GM12878 (cell line): ENCODE measurements at regions not wholly inside any gene's neighbourhood (a gene's known extent, or its start where the extent isn't known, plus 50 kb on each side); places are given as distances from the start of the nearest gene placed in this dataset.

Experiments
- ATAC-seq: fragments of 200-7000 bp; cut with Tn5 transposase; 3 replicates; pipeline ENCODE4 v1.9.1; 2020; ENCODE audit warnings: mild to moderate bottlenecking, moderate library complexity
- BruUV-seq: library from RNA; stranded (reverse); fragments of 400-500 nt; replicated peaks from 2 replicates; lab custom pipeline; 2021; lab: Mats Ljungman, UMichigan
- CTCF ChIA-PET: fragments of 300-600 bp; sonication (Branson Sonifier 250); formaldehyde crosslinking; extraction: SDS; loops from one replicate; lab custom pipeline; 2021; ENCODE audit warnings: inconsistent platforms; lab: Yijun Ruan, JAX
- POLR2A ChIA-PET: fragments of 350-600 bp; formaldehyde crosslinking; extraction: SDS; loops from one replicate; lab custom pipeline; 2021; ENCODE audit warnings: inconsistent platforms; lab: Charles Lee
- RAD21 ChIA-PET: fragments of 300-600 bp; sonication (Branson Sonifier 250); formaldehyde crosslinking; loops from one replicate; lab custom pipeline; 2023; ENCODE audit warnings: antibody characterized with exemption; ENCODE audit not compliant: unreplicated experiment; lab: Charles Lee
- SMC1A ChIA-PET: fragments of 300-600 bp; sonication (Branson Sonifier 250); formaldehyde crosslinking; loops from one replicate; lab custom pipeline; 2023; ENCODE audit not compliant: unreplicated experiment, uncharacterized antibody; lab: Charles Lee
- DNase-seq: peaks from one replicate; pipeline ENCODE4 v3.0.0-alpha.2; 2011; ENCODE audit warnings: low read depth, low spot score
- FAIRE-seq: peaks from 3 replicates; lab custom pipeline; 2011; peaks lifted over from hg19 to GRCh38; lab: Jason Lieb, UNC
- H2AFZ ChIP-seq: 2 replicates; pipeline ENCODE4 v1.6.0; 2011; ENCODE audit warnings: low read depth, low read length, control low read depth; ENCODE audit not compliant: control insufficient read depth
- H3K27ac ChIP-seq: 2 replicates; pipeline ENCODE4 v1.5.1; 2011; ENCODE audit warnings: control low read depth; ENCODE audit not compliant: control insufficient read depth, insufficient read depth
- H3K27me3 ChIP-seq, 2 experiments: replicated peaks in 1 of 2; 2 replicates each; pipeline versions ENCODE4 v1.6.0 to v1.6.1; 2011; ENCODE audit warnings: low read length in 1 of 2; ENCODE audit not compliant: control insufficient read depth in 2 of 2, insufficient read depth in 2 of 2
- H3K36me3 ChIP-seq, 2 experiments: 2 replicates each; pipeline ENCODE4 v1.5.1; 2011; ENCODE audit warnings: low read length in 1 of 2; ENCODE audit not compliant: control insufficient read depth in 2 of 2, insufficient read depth in 2 of 2
- H3K4me1 ChIP-seq: 2 replicates; pipeline ENCODE4 v1.6.1; 2011; ENCODE audit warnings: mild to moderate bottlenecking, low read length, moderate library complexity, mixed read lengths; ENCODE audit not compliant: control insufficient read depth, insufficient read depth
- H3K4me2 ChIP-seq: 2 replicates; pipeline ENCODE4 v1.6.0; 2011; ENCODE audit warnings: control low read depth; ENCODE audit not compliant: control insufficient read depth, insufficient read depth
- H3K4me3 ChIP-seq: fragments of 200-600 bp; sonication (generic); 2 replicates; pipeline ENCODE4 v1.5.1; 2016
- H3K79me2 ChIP-seq: 2 replicates; pipeline ENCODE4 v1.6.0; 2011; ENCODE audit warnings: low read length; ENCODE audit not compliant: control insufficient read depth, insufficient read depth
- H3K9ac ChIP-seq: 2 replicates; pipeline ENCODE4 v1.8.0; 2011; ENCODE audit warnings: low read length, control low read depth, mixed read lengths; ENCODE audit not compliant: control insufficient read depth, insufficient read depth
- H3K9me3 ChIP-seq: replicated peaks from 3 replicates; pipeline ENCODE4 v1.5.1; 2011; ENCODE audit warnings: mild to moderate bottlenecking, low read length; ENCODE audit not compliant: control insufficient read depth, insufficient read depth
- H4K20me1 ChIP-seq: 2 replicates; pipeline ENCODE4 v1.6.0; 2011; ENCODE audit not compliant: control insufficient read depth, insufficient read depth
- CEBPB ChIP-seq, 2 experiments: fragments of 150-350 bp in 1 of 2; IDR thresholded peaks; 2 replicates each; pipeline ENCODE4 v1.6.1; 2012 to 2014; ENCODE audit warnings: low read depth in 2 of 2, low read length in 2 of 2, borderline replicate concordance in 1 of 2, inconsistent platforms in 1 of 2
- RCOR1 ChIP-seq: conservative IDR thresholded peaks from 2 replicates; pipeline ENCODE4 v1.6.1; 2012; ENCODE audit warnings: low read depth, low read length, improper control_type of control experiment
- TCF12 ChIP-seq: IDR thresholded peaks from 2 replicates; pipeline ENCODE4 v1.6.1; 2011; ENCODE audit warnings: low read depth, mild to moderate bottlenecking, low read length
- ZNF384 ChIP-seq: IDR thresholded peaks from 2 replicates; pipeline ENCODE4 v1.6.1; 2012; ENCODE audit warnings: low read depth, mild to moderate bottlenecking, low read length, improper control_type of control experiment, borderline replicate concordance
- WGBS: methylation state at CpG from one replicate; pipeline ENCODE4 v1.1.6; 2016; ENCODE audit warnings: low lambda C conversion rate; ENCODE audit not compliant: insufficient replicate concordance, insufficient coverage; ENCODE audit errors: missing lambda C conversion rate; 5-methylcytosine and 5-hydroxymethylcytosine counted together
- in situ Hi-C: fragments of 300-500 bp; cut with MboI; formaldehyde crosslinking; loops from 9 replicates; pipeline ENCODE4 v1.14.3; 2018; ENCODE audit warnings: mixed read lengths
- intact Hi-C: fragments of 100-400 bp; cut with micrococcal nuclease; formaldehyde crosslinking; loops from one replicate; pipeline ENCODE4 v1.14.2; 2022; ENCODE audit not compliant: unreplicated experiment

- intact Hi-C loops (loop anchor here (5.0 kb wide), 1 partner anchor 529 kb away; no protein-coding TSS in a partner anchor), in situ Hi-C loops (loop anchor here (10.0 kb wide), 1 partner anchor 707 kb away; no protein-coding TSS in a partner anchor)
- no TSS peak for BruUV-seq
- 59% methylated on average over 38 of the region's 46 CpGs for WGBS
- Histone ChIP-seq H3K9me3 (no peaks in the 10 kb centered on the region), H3K4me3 (no peak overlapping the region), H3K36me3 (no peaks in the 10 kb centered on the region), H3K27me3 (no peaks in the 10 kb centered on the region; a peak in 2 of 4 replicates), H3K27ac (no peak overlapping the region), H4K20me1 (no peaks in the 10 kb centered on the region), H2AFZ (peak overlapping the region; percentile 43), H3K4me1 (no peaks in the 10 kb centered on the region), H3K4me2 (peak overlapping the region; percentile 2; the same call in 1 of the 2 replicates), H3K9ac (no peak overlapping the region), H3K79me2 (no peaks in the 10 kb centered on the region)
- TF ChIP-seq CEBPB (IDR thresholded peaks at IDR 0.05; ENCODE audit: borderline replicate concordance in 1 of 2, low read depth in 2 of 2, low read length in 2 of 2) (no peak), RCOR1 (no peak), ZNF384 (no peak), TCF12 (0 out of 2 replicates have a peak, but pooled peaks have one; percentile 16)
- SMC1A ChIA-PET, result interaction anchor here (0.6 to 1.4 kb wide), 2 partner anchors 263 to 713 kb away, joined by 3 to 8 read pairs; no protein-coding TSS in a partner anchor
- peak; percentile 77 for ATAC-seq
- RAD21 ChIA-PET, result interaction anchor here (0.8 to 1.6 kb wide), 2 partner anchors 257 to 713 kb away, joined by 3 to 6 read pairs; no protein-coding TSS in a partner anchor
- no peak for FAIRE-seq
- POLR2A ChIA-PET, result no interaction called here
- DNase-seq, result no peak
- CTCF ChIA-PET, result interaction anchor here (0.6 to 1.5 kb wide), 5 partner anchors 21 to 713 kb away, joined by 3 to 5 read pairs (median 3); no protein-coding TSS in a partner anchor
Measured at GRCh38 chr2:163347982-163348856, 387.6 kb downstream of the FIGN start.
